ENCODE measurements at regions not wholly inside any gene's neighbourhood (a gene's known extent, or its start where the extent isn't known, plus 50 kb on each side); places are given as distances from the start of the nearest gene placed in this dataset.

DNA sequence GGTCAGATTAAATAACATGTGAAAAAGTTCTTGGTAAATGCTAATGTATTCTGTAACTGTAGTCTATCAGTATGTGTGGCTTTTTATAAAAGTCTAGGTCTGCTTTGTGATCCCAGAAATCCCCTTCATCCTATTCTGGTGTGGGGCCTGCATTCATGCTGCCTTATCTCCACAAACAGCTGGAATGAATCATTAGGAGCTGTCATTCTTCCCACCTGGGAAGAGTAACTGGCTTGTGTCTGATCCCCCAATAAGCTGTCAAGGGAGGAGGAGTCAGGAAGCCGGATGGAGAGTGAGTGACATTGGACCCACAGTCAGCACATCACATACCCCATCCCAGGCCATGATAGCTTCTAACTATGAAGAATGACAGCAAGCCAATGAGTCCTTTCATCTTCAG, 81.1 kb upstream of the EPHA4 start:
- DNase-seq (ENCODE audit: low read depth in 2 of 2), result no peak
- H3K9me3 ChIP-seq (ENCODE audit: control insufficient read depth, insufficient read depth, low read depth, low read length), result no peaks in the 10 kb centered on the region
- TF ChIP-seq, protein P1, sequence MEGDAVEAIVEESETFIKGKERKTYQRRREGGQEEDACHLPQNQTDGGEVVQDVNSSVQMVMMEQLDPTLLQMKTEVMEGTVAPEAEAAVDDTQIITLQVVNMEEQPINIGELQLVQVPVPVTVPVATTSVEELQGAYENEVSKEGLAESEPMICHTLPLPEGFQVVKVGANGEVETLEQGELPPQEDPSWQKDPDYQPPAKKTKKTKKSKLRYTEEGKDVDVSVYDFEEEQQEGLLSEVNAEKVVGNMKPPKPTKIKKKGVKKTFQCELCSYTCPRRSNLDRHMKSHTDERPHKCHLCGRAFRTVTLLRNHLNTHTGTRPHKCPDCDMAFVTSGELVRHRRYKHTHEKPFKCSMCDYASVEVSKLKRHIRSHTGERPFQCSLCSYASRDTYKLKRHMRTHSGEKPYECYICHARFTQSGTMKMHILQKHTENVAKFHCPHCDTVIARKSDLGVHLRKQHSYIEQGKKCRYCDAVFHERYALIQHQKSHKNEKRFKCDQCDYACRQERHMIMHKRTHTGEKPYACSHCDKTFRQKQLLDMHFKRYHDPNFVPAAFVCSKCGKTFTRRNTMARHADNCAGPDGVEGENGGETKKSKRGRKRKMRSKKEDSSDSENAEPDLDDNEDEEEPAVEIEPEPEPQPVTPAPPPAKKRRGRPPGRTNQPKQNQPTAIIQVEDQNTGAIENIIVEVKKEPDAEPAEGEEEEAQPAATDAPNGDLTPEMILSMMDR (conservative IDR thresholded peaks at IDR 0.05 in 1 of 2, IDR thresholded peaks at IDR 0.05 in 1 of 2; ENCODE audit: low read depth in 1 of 2, low read length in 2 of 2), result no peak
- TF ChIP-seq EZH2 (IDR thresholded peaks at IDR 0.05; ENCODE audit: low read length, missing control alignments), result no peak

DNA sequence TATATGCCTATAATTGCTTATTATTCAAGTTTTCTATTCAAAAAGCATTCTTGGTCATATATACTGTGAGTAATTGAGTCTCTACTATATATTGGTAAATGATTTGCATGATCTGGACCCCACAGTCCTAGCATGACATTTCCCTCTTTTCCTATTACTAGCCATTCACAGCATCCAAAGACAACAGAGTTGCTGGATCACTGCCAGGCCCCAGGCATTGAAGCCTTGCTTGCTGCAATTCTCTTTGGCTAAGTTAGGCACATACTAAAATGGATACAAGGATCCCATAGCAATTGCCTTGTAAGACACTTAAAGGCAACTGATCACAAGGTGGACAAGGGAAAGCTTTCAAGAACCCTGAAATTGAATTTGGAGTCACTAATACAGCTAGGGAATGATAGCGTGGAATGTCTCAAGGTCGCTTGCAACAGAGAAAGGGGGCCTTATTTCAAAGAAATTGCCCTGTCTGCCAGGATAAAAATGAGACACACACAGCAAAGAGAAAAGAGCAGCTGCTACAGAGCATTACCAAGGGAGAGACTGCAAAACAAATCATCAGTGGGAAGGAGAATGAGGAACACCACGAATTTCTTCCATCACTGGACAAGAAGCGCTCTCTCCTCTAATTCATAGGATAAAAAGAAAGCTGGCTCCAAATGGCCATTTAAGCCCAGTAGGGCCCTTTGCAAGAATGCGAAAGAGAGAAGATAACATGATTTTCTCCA, 77.1 kb upstream of the EPHA4 start:
- no peak overlapping the region for H3K4me3 ChIP-seq (replicated peaks in 1 of 4; ENCODE audit: control extremely low read depth in 1 of 4, insufficient read depth in 1 of 4, low read depth in 3 of 4, low read length in 4 of 4)
- no peak for TF ChIP-seq EZH2 (IDR thresholded peaks at IDR 0.05; ENCODE audit: low read length, missing control alignments)
- TF ChIP-seq, protein P1 (conservative IDR thresholded peaks at IDR 0.05 in 1 of 2, IDR thresholded peaks at IDR 0.05 in 1 of 2; ENCODE audit: low read depth in 1 of 2, low read length in 2 of 2), result no peak
- no peaks in the 10 kb centered on the region for H3K36me3 ChIP-seq (ENCODE audit: control insufficient read depth, insufficient read depth, low read length)
- H2AFZ ChIP-seq (ENCODE audit: low read length), result no peak overlapping the region
- DNase-seq (ENCODE audit: low read depth in 2 of 2), result peak; percentile 13 to 50
- no peaks in the 10 kb centered on the region for H3K9me3 ChIP-seq (ENCODE audit: control insufficient read depth, insufficient read depth, low read depth, low read length)
- no peak overlapping the region for H3K27ac ChIP-seq (ENCODE audit: insufficient read depth, low read length)
- no peaks in the 10 kb centered on the region for H3K79me2 ChIP-seq (ENCODE audit: control insufficient read depth, insufficient read depth, low read length)
- no peaks in the 10 kb centered on the region for H4K20me1 ChIP-seq (ENCODE audit: control insufficient read depth, extremely low read depth, insufficient read depth, low read length)
- no peak overlapping the region for H3K4me2 ChIP-seq (ENCODE audit: extremely low read depth, insufficient read depth, low read length)
- H3K27me3 ChIP-seq (ENCODE audit: control insufficient read depth, insufficient read depth, low read length), result no peaks in the 10 kb centered on the region
- H3K9ac ChIP-seq (ENCODE audit: insufficient read depth, low read length), result no peak overlapping the region
- no peaks in the 10 kb centered on the region for H3K4me1 ChIP-seq (ENCODE audit: control insufficient read depth, extremely low read depth, insufficient read depth, low read length)

More for the DNA sequence above, 81.1 kb upstream of the EPHA4 start:
- no peaks in the 10 kb centered on the region for H3K79me2 ChIP-seq (ENCODE audit: control insufficient read depth, insufficient read depth, low read length)
- no peak overlapping the region for H3K27ac ChIP-seq (ENCODE audit: insufficient read depth, low read length)
- H3K4me2 ChIP-seq (ENCODE audit: extremely low read depth, insufficient read depth, low read length), result no peak overlapping the region
- H3K36me3 ChIP-seq (ENCODE audit: control insufficient read depth, insufficient read depth, low read length), result no peaks in the 10 kb centered on the region
- H4K20me1 ChIP-seq (ENCODE audit: control insufficient read depth, extremely low read depth, insufficient read depth, low read length), result no peaks in the 10 kb centered on the region
- no peaks in the 10 kb centered on the region for H3K4me1 ChIP-seq (ENCODE audit: control insufficient read depth, extremely low read depth, insufficient read depth, low read length)
- no peak overlapping the region for H3K4me3 ChIP-seq (replicated peaks in 1 of 4; ENCODE audit: control extremely low read depth in 1 of 4, insufficient read depth in 1 of 4, low read depth in 3 of 4, low read length in 4 of 4)
- no peak overlapping the region for H2AFZ ChIP-seq (ENCODE audit: low read length)
- no peaks in the 10 kb centered on the region for H3K27me3 ChIP-seq (ENCODE audit: control insufficient read depth, insufficient read depth, low read length)
- no peak overlapping the region for H3K9ac ChIP-seq (ENCODE audit: insufficient read depth, low read length)

DNA sequence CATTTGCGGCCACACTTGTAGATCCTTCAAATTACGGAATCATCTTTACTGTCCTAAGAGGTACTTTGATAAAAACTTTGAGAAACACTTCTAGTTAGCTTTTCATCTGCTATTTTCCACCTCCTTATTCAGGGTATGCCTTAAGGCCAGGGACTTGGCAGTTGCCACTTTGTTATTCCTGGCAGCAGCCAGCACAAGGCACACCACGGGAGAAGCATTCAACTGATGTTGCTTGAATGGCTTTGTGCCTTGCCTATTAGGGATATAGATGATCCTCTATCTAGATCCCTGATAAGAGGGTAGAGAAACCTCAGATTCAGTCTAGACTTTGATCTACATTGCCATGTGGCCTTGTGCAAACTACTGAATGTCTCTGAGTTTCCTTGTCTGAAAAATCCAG, 70.3 kb upstream of the EPHA4 start:
- Histone ChIP-seq H3K79me2 (ENCODE audit: control insufficient read depth, insufficient read depth, low read length) (no peaks in the 10 kb centered on the region), H3K4me1 (ENCODE audit: control insufficient read depth, extremely low read depth, insufficient read depth, low read length) (no peaks in the 10 kb centered on the region), H3K9ac (ENCODE audit: insufficient read depth, low read length) (no peak overlapping the region), H3K4me2 (ENCODE audit: extremely low read depth, insufficient read depth, low read length) (no peak overlapping the region), H3K27me3 (ENCODE audit: control insufficient read depth, insufficient read depth, low read length) (no peaks in the 10 kb centered on the region), H3K27ac (ENCODE audit: insufficient read depth, low read length) (no peak overlapping the region), H4K20me1 (ENCODE audit: control insufficient read depth, extremely low read depth, insufficient read depth, low read length) (no peaks in the 10 kb centered on the region), H3K36me3 (ENCODE audit: control insufficient read depth, insufficient read depth, low read length) (no peaks in the 10 kb centered on the region), H3K9me3 (ENCODE audit: control insufficient read depth, insufficient read depth, low read depth, low read length) (no peaks in the 10 kb centered on the region), H3K4me3 (replicated peaks in 1 of 4; ENCODE audit: control extremely low read depth in 1 of 4, insufficient read depth in 1 of 4, low read depth in 3 of 4, low read length in 4 of 4) (no peak overlapping the region), H2AFZ (ENCODE audit: low read length) (no peak overlapping the region)
- TF ChIP-seq, protein P1 (conservative IDR thresholded peaks at IDR 0.05 in 1 of 2, IDR thresholded peaks at IDR 0.05 in 1 of 2; ENCODE audit: low read depth in 1 of 2, low read length in 2 of 2), result no peak
- TF ChIP-seq EZH2 (IDR thresholded peaks at IDR 0.05; ENCODE audit: low read length, missing control alignments), result no peak
- DNase-seq (ENCODE audit: low read depth in 2 of 2), result peak in 1 of 2 donors; percentile 18
